Stimulated activated CD8-positive, alpha-beta memory T cell treated with anti-CD3 and anti-CD28 coated beads, Interleukin-15, amount 100 ng/mL, for 4 hours (primary cell): ENCODE measurements at regions not wholly inside any gene's neighbourhood (a gene's known extent, or its start where the extent isn't known, plus 50 kb on each side); places are given as distances from the start of the nearest gene placed in this dataset.

Experiments
- DNase-seq, 2 donors: peaks; one replicate each; pipeline ENCODE4 v3.0.0-alpha.2; 2020; ENCODE audit warnings: low read depth in 2 of 2

GRCh38 chr2:234677758-234678538 is 181.1 kb upstream of the ARL4C start:
- DNase-seq: no peak

- no peak for DNase-seq
Observed at GRCh38 chr2:234676783-234677450, 180.0 kb upstream of the ARL4C start.

- no peak for DNase-seq
Observed at GRCh38 chr2:234676109-234676782, 179.4 kb upstream of the ARL4C start.

- DNase-seq: no peak
Observed at GRCh38 chr2:234674781-234675201, 177.9 kb upstream of the ARL4C start.

- DNase-seq: no peak
Observed at GRCh38 chr2:234673961-234674759, 177.3 kb upstream of the ARL4C start.

GRCh38 chr2:234673501-234673900 is 176.6 kb upstream of the ARL4C start:
- no peak for DNase-seq

GRCh38 chr2:234672498-234673150 is 175.7 kb upstream of the ARL4C start:
- no peak for DNase-seq

GRCh38 chr2:234671716-234672115 is 174.8 kb upstream of the ARL4C start:
- no peak for DNase-seq

- no peak for DNase-seq
Observed at GRCh38 chr2:234671231-234671630, 174.3 kb upstream of the ARL4C start.

- no peak for DNase-seq
Observed at GRCh38 chr2:234670806-234671205, 173.9 kb upstream of the ARL4C start.

GRCh38 chr2:234670052-234670451 is 173.2 kb upstream of the ARL4C start:
- no peak for DNase-seq

- no peak for DNase-seq
Observed at GRCh38 chr2:234669621-234670020, 172.7 kb upstream of the ARL4C start.

GRCh38 chr2:234669001-234669400 is 172.1 kb upstream of the ARL4C start:
- no peak for DNase-seq

GRCh38 chr2:234666911-234667310 is 170.0 kb upstream of the ARL4C start:
- DNase-seq: no peak

GRCh38 chr2:234665304-234665703 is 168.4 kb upstream of the ARL4C start:
- DNase-seq: no peak

- no peak for DNase-seq
Observed at GRCh38 chr2:234661849-234662248, 165.0 kb upstream of the ARL4C start.

GRCh38 chr2:234661175-234661574 is 164.3 kb upstream of the ARL4C start:
- no peak for DNase-seq

- no peak for DNase-seq
Observed at GRCh38 chr2:234655706-234656105, 158.8 kb upstream of the ARL4C start.

GRCh38 chr2:234650911-234651310 is 154.0 kb upstream of the ARL4C start:
- DNase-seq: no peak

- no peak for DNase-seq
Observed at GRCh38 chr2:234649951-234650350, 153.1 kb upstream of the ARL4C start.

GRCh38 chr2:234643407-234643806 is 146.5 kb upstream of the ARL4C start:
- DNase-seq: no peak
